Inferior parietal cortex (tissue), 1 donor: ENCODE measurements at regions not wholly inside any gene's neighbourhood (a gene's known extent, or its start where the extent isn't known, plus 50 kb on each side); places are given as distances from the start of the nearest gene placed in this dataset.
"Not testable (repeated sequence)": the region's sequence is repeated elsewhere in the genome, so short reads cannot be mapped to it uniquely, and the experiment has no call there.

Experiments
- DNase-seq: peaks from one replicate; pipeline ENCODE4 v3.0.0-alpha.2; 2016; ENCODE audit errors: extremely low spot score

DNA sequence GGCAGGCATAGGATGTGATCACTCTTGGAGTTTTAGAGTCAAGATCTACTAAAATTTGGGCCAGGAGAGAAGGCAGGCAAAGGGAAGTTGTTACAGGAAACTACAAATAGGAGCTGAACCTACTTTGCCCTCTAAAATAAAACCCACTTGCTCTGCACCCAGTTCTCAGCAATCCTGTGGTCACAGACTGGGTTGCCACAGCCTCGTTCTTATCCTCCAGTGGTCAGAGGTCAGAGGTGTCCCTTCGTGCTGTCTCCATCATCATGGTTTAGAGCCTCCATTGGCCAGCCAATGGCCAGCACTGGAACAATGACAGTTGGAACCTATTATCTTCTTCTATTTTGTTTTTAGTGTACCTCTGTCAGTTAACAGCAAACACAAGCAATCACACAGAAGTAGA lies 90.7 kb upstream of the TNP1 start:
- DNase-seq, result no peak

- no peak for DNase-seq
Measured at GRCh38 chr2:216949700-216950413, 90.0 kb upstream of the TNP1 start.

GRCh38 chr2:216947055-216947454 lies 87.2 kb upstream of the TNP1 start:
- no peak for DNase-seq

DNA sequence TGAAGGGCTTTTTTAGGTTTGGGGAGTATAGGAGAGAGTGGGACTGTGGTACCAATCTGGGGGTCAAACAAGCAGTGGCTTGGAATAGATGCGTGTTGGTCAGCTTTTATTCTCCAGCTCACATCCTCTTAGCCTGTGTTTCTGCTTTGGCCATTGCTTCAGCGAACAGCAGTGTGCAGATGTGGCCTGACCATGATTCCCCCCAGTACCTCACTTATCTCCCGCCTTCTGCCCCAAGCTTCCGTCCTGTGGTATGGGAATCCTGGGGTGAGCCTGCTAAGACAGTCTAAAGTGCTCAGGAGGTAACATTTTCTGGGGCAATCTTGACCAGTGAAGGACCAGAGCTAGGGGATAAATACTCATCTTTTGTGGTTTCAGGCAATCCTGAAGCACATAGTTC lies 84.9 kb upstream of the TNP1 start:
- no peak for DNase-seq

- no peak for DNase-seq
Measured at GRCh38 chr2:216943109-216943508, 83.2 kb upstream of the TNP1 start.

- no peak for DNase-seq
Measured at GRCh38 chr2:216942465-216942864, 82.6 kb upstream of the TNP1 start.

GRCh38 chr2:216942016-216942415 lies 82.2 kb upstream of the TNP1 start:
- no peak for DNase-seq

GRCh38 chr2:216936954-216937357 lies 77.1 kb upstream of the TNP1 start:
- no peak for DNase-seq

- no peak for DNase-seq
Measured at GRCh38 chr2:216934623-216935022, 74.8 kb upstream of the TNP1 start.

DNA sequence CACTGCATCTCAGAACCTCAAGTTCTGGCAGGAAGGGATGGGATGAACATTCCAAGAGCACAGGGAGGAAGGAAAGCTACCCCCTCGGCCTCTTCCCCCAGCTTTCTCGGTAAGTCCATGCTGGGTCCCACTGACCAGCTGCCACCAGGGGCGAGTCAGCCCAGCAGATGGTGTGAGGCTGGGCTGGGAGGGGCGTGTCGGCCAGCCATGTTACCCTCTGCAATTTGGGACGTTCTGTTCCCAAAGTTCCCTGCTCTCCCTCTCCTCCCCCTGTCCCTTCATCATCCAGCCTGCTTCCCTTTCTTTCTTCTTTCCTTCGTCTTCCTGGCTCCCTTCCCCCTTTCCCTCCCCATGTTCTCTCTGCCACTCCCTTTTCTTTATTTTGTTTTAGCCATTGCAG lies 74.3 kb upstream of the TNP1 start:
- DNase-seq, result no peak

DNA sequence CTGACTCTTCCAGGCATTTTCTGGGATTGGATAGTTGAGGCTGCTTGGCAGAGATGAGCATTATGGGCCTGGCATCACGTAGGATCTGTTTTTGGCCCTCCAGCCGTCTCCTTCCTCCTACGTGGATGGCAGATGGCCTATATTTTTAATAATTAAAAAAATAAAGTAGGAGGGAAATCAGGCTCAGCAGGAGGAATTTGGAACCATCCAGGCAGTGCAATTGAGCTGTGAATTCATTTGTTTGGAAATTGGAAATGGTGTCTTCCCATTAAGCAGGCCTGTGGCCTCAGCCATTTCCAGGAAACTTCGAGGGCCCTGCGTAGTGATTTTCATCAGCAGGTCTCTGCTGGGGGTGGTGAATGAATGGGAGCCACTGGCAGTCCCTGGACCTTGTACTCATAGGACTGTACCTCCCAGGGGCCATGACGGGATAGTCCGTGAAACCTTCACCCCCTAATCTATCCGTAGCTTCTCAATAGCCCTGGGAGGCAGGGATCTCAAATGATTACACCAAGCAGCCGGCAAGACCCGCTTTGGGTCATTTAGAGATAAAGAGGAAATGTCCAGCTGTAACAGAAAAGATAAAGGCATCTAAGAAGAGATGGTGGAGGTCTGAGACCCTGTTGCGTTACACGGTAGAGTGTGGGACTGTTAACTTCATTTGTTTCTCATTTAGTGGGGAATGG lies 73.1 kb upstream of the TNP1 start:
- DNase-seq, result no peak

DNA sequence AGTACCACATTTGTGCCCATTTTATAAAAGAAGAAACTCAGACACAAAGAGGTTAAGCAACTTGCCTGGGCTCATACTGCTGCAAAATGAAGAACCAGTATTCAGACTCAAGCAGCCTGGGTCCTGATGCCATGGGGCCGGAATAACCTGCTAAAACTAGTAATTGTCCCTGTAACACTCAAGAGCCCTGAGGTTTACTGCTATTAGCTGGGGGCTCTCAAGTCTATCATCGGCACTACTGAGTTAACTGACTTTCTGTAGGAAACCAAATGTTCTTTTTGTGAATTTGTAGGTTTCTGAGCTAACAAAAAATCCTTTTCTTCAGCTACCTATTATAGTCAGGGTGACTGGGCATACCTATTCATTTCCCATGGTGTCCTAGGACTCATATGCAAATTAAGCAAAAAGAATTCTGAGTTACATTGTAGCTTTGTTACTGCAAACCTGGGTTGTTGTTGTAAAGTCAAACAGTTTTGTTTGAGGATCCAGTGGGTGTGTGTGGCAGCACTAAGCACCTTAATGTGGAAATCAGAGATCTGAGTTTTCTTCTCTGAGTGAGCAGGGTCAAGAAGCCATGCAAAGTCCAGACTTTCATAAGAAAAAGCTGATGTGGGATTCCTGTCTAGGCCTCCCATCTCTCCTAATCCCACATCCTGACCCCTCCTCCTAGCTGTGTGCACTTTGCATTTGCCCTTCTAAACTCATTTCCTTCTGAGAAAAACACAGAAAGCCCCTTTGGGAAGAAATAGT lies 72.4 kb upstream of the TNP1 start:
- DNase-seq, result no peak

GRCh38 chr2:216930716-216931115 lies 70.9 kb upstream of the TNP1 start:
- DNase-seq, result no peak

DNA sequence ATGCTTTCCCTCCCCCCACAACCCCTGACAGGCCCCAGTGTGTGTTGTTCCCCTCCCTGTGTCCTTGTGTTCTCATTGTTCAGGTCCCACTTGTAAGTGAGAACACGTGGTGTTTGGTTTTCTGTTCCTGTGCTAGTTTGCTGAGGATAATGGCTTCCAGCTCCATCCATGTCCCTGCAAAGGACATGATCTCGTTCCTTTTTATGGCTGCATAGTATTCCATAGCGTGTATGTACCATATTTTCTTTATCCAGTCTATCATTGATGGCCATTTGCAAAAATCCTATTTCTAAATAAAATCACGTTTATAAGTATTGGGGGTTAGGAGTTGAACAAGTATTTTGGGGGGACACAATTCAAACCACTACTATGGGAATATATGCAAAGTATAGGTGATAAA lies 69.5 kb upstream of the TNP1 start:
- not testable (repeated sequence) for DNase-seq

DNA sequence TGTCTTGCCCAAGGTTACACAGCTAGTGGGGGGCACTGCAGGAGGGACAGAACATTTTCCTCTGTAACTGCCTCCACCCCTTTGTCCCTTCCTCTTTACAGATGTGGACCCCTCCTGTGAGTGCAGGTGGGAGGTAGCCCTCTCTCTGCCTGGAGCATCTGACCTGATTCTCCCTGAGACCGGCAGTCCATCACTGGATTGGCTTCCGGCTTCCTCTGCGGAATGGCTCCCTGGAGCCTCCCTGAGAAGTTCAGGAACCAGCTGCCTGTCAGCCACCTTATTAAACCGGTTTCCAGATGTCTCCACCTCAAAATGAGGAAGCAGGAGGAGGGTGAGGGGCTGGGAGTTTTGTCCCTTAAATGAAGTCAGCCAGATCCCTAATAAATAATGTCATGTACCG lies 67.3 kb upstream of the TNP1 start:
- DNase-seq, result no peak

DNA sequence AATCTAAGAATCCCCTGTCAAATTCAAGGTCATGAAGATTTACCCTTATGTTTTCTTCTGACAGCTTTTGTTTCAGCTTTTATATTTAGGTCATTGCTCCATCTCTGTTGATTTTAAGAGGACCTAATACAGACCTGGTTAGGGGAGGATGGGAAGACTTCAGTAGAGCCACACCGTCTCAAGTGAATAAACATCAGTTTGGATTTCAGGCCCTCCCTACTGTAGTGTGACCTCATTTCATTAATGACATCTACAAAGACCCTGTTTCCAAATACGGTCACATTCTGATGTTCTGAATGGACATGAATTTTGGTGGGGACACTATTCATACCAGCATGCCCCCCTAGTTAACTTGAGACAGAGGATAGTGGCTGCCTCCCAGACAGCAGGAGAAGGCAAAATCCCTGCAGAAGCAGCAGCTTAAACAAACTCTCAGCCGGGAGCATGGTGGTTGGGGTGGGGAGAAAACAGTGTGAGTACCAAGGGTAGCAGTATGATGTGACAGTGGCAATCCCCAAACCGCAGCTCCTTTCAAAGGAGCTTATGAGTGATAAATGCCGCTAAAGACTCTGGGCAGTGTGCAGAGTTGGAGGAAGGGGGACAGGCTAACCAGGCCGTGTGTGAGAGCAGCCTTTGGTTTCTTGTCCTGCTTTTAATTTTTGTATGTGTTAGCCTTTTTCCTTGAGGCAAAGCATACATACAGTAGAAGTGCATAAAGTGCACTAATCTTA lies 65.9 kb upstream of the TNP1 start:
- no peak for DNase-seq

GRCh38 chr2:216925006-216925405 lies 65.1 kb upstream of the TNP1 start:
- no peak for DNase-seq

DNA sequence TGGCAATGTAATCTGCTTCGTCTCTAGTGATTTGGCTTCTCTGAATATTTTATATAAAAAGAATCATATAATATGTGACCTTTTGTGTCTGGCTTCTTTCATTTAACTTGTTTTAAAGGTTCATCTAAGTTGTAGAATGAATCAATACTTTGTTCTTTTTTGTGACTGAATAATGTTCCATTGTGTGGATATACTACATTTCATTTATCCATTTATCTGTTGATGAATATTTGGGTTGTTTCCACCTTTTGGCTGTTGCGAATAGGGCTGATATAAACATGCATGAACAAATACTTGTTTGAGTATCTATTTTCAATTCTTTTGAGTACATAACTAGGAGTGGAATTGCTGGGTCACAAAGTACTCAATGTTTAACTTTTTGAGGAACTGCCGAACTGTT lies 63.8 kb upstream of the TNP1 start:
- DNase-seq, result no peak

DNA sequence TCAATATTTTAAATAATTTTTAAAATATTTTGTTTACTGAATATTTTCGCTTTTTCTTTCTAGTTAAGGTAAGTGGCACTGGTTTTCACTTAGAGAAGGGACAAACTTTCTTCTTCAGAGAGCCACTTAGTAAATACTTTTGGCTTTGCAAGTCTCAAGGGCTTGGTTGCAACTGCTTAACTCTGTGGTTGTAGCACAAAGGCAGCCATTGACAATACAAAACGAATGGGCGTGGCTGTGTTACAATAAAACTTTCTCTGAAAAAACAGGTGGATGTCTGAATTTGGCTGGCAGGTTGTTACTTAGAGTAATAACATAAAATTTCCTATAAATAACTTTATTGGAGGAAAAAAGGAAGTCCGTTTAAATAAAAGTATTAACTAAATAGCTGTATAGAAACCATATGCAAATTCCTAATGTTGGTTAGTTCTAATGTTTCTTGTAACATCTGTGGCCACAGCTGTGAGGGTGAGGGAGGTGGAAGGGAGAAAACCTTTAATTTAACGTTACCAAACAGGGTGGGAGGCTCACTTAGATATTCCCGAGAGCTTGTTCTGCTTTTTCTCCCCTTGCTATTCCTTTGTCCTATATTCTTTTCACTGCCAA lies 62.4 kb upstream of the TNP1 start:
- DNase-seq, result no peak

DNA sequence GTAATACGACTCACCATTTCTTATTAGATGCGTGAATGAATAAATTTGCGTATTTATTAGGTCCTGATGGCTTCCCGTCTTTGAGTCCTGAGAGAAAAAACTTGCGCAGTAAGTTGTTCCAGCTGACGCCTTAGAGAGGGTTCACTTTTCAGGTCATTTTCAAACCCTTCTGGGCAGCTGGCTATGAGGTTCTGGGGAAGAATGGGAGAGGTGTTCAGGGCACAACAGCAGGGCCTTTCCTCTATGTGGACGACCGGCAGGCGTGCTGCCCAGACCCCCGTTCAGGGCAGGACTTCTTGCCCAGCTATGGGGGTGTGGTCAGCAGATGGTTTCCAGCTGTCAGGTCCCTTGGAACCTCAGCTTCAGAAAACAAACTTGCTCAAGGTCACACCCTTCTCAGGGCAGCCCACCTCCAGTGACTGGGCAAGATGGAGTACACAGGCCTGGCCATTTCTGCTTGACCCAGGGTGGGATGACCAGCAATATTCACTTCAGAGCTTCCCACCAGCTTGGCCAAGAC lies 61.1 kb upstream of the TNP1 start:
- DNase-seq, result no peak

- DNase-seq, result no peak
Measured at GRCh38 chr2:216920143-216920876, 60.4 kb upstream of the TNP1 start.
